A673 (cell line): ENCODE measurements at regions not wholly inside any gene's neighbourhood (a gene's known extent, or its start where the extent isn't known, plus 50 kb on each side); places are given as distances from the start of the nearest gene placed in this dataset.

ENCODE experiments used
- BruUV-seq: library from RNA; stranded (reverse); fragments of 400-500 nt; replicated peaks from 2 replicates; lab custom pipeline; 2021; lab: Mats Ljungman, UMichigan
- CTCF ChIA-PET: fragments of 300-600 bp; sonication (Branson Sonifier 250); formaldehyde crosslinking; loops from one replicate; lab custom pipeline; 2022; ENCODE audit warnings: antibody characterized with exemption; lab: Charles Lee
- POLR2A ChIA-PET: fragments of 300-600 bp; sonication (Branson Sonifier 250); formaldehyde crosslinking; loops from one replicate; lab custom pipeline; 2022; ENCODE audit warnings: antibody characterized with exemption; ENCODE audit not compliant: low non-redundant PET; lab: Charles Lee
- DNase-seq: peaks from one replicate; pipeline ENCODE4 v3.0.0-alpha.2; 2015; ENCODE audit warnings: low spot score
- H3K27ac ChIP-seq: fragments of 200-600 bp; sonication (generic); 2 replicates; pipeline ENCODE4 v1.5.1; 2016; ENCODE audit warnings: mixed run types, low read depth, mild to moderate bottlenecking, mixed read lengths, antibody characterized with exemption, low read length; ENCODE audit not compliant: poor library complexity, severe bottlenecking
- H3K27me3 ChIP-seq: fragments of 200-600 bp; sonication (generic); replicated peaks from 2 replicates; pipeline ENCODE4 v1.6.1; 2017; ENCODE audit warnings: mixed run types, low read depth, mild to moderate bottlenecking, mixed read lengths, antibody characterized with exemption, low read length; ENCODE audit not compliant: insufficient read depth, poor library complexity
- H3K36me3 ChIP-seq: fragments of 200-600 bp; sonication (generic); 2 replicates; pipeline ENCODE4 v1.6.1; 2016; ENCODE audit warnings: mixed run types, mild to moderate bottlenecking, mixed read lengths, antibody characterized with exemption, low read length; ENCODE audit not compliant: insufficient read depth, poor library complexity, severe bottlenecking
- H3K4me1 ChIP-seq: fragments of 200-600 bp; sonication (generic); 2 replicates; pipeline ENCODE4 v1.6.1; 2017; ENCODE audit warnings: mixed run types, mild to moderate bottlenecking, mixed read lengths, antibody characterized with exemption, low read length; ENCODE audit not compliant: insufficient read depth, poor library complexity, severe bottlenecking
- H3K4me3 ChIP-seq: fragments of 200-600 bp; sonication (generic); 2 replicates; pipeline ENCODE4 v1.5.1; 2016; ENCODE audit warnings: low read depth, mixed run types, mild to moderate bottlenecking, mixed read lengths, low read length; ENCODE audit not compliant: poor library complexity, severe bottlenecking
- H3K9me3 ChIP-seq: fragments of 200-600 bp; sonication (generic); 2 replicates; pipeline ENCODE4 v1.6.1; 2016; ENCODE audit warnings: mixed run types, low read depth, mild to moderate bottlenecking, mixed read lengths, antibody characterized with exemption, low read length; ENCODE audit not compliant: poor library complexity, severe bottlenecking
- EZH2 ChIP-seq: fragments of 200-600 bp; sonication (generic); IDR thresholded peaks from 2 replicates; pipeline ENCODE4 v1.6.1; 2017; ENCODE audit warnings: borderline replicate concordance, low read depth, mild to moderate bottlenecking, mixed read lengths, antibody characterized with exemption, low read length; ENCODE audit not compliant: poor library complexity, severe bottlenecking
- intact Hi-C: fragments of 100-400 bp; cut with micrococcal nuclease; formaldehyde crosslinking; loops from one replicate; pipeline ENCODE4 v1.10.0; 2022; ENCODE audit not compliant: unreplicated experiment
- TF ChIP-seq, protein P1 (sequence below): fragments of 300-800, 200-600 bp; sonication (generic); conservative IDR thresholded peaks from 2 replicates; pipeline ENCODE4 v1.5.1; 2017; ENCODE audit warnings: low read depth, mild to moderate bottlenecking, antibody characterized with exemption, low read length, moderate library complexity, mixed read lengths

DNA sequence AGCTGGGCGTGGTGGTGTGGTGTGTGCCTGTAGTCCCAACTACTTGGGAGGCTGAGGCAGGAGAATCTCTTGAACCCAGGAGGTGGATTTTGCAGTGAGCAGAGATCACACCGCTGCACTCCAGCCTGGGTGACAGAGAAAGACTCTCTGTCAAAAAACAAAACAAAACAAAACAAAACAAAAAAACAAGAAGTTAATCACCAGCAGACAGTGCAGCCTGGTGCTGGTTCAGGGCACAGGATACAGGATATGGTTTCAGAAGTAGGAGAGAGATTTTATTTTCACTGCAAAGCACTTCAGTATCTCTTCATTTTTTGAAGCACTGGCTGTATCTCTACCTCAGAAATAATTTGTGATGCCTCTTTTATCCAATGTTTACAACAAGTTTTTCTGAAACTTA lies 1222.9 kb upstream of the PRKX start:
- Histone ChIP-seq H3K9me3 (no peaks in the 10 kb centered on the region), H3K27me3 (no peaks in the 10 kb centered on the region), H3K4me1 (no peaks in the 10 kb centered on the region), H3K27ac (no peak overlapping the region), H3K36me3 (no peaks in the 10 kb centered on the region), H3K4me3 (no peak overlapping the region)
- no TSS peak for BruUV-seq
- ChIA-PET CTCF (no interaction called here), POLR2A (no interaction called here)
- TF ChIP-seq, protein P1, sequence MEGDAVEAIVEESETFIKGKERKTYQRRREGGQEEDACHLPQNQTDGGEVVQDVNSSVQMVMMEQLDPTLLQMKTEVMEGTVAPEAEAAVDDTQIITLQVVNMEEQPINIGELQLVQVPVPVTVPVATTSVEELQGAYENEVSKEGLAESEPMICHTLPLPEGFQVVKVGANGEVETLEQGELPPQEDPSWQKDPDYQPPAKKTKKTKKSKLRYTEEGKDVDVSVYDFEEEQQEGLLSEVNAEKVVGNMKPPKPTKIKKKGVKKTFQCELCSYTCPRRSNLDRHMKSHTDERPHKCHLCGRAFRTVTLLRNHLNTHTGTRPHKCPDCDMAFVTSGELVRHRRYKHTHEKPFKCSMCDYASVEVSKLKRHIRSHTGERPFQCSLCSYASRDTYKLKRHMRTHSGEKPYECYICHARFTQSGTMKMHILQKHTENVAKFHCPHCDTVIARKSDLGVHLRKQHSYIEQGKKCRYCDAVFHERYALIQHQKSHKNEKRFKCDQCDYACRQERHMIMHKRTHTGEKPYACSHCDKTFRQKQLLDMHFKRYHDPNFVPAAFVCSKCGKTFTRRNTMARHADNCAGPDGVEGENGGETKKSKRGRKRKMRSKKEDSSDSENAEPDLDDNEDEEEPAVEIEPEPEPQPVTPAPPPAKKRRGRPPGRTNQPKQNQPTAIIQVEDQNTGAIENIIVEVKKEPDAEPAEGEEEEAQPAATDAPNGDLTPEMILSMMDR, result no peak
- no peak for TF ChIP-seq EZH2
- DNase-seq, result no peak
- intact Hi-C loops, result no loop called here

DNA sequence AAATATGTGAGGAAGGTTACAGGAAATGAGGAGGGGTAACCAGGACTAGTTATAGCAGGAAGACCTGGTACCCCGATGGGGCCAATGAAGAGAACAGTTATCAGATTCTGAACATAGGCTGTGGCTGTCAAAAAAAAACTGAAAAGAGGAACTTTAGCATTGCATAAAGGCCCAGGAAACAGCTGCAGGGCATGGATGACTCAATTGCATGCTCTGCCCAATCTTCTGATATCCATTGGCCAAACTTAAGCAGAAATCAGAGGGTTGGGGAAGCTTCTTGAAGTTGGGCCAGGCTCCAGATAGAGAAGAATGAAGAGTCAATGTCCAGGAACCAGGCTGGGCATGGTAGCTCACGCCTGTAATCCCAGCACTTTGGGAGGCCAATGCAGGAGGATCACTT lies 1222.4 kb upstream of the PRKX start:
- ChIA-PET POLR2A (no interaction called here), CTCF (no interaction called here)
- H3K9me3 ChIP-seq, result no peaks in the 10 kb centered on the region
- no peak overlapping the region for H3K27ac ChIP-seq
- no peaks in the 10 kb centered on the region for H3K36me3 ChIP-seq
- no peaks in the 10 kb centered on the region for H3K27me3 ChIP-seq
- H3K4me1 ChIP-seq, result no peaks in the 10 kb centered on the region
- intact Hi-C loops, result no loop called here
- no TSS peak for BruUV-seq
- no peak overlapping the region for H3K4me3 ChIP-seq
- DNase-seq, result no peak
- TF ChIP-seq, protein P1, result no peak
- no peak for TF ChIP-seq EZH2

DNA sequence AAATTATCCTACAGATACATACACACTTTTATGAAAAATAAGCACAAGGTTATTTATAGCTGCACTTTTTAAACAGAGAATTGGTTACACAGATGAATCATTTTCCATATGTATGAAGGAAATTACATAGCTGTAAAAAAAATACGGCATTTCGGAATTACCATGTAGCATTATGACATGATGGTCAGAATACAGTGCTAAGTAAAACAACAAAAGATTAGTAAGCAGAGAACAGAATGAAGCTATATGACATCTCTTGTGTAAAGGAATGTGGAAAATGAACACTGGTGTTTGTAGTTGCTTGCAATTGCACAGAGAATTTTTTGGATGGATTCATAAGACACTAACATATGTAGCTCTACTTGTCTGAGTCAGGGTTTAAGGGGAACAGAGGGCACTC lies 1222.0 kb upstream of the PRKX start:
- no peaks in the 10 kb centered on the region for H3K36me3 ChIP-seq
- no TSS peak for BruUV-seq
- H3K4me1 ChIP-seq, result no peaks in the 10 kb centered on the region
- DNase-seq, result no peak
- no peaks in the 10 kb centered on the region for H3K9me3 ChIP-seq
- H3K4me3 ChIP-seq, result no peak overlapping the region
- H3K27me3 ChIP-seq, result no peaks in the 10 kb centered on the region
- POLR2A ChIA-PET, result no interaction called here
- TF ChIP-seq, protein P1, result no peak
- no peak for TF ChIP-seq EZH2
- intact Hi-C loops, result no loop called here
- CTCF ChIA-PET, result no interaction called here
- H3K27ac ChIP-seq, result no peak overlapping the region
